ENCODE measurements at regions not wholly inside any gene's neighbourhood (a gene's known extent, or its start where the extent isn't known, plus 50 kb on each side); places are given as distances from the start of the nearest gene placed in this dataset.

DNA sequence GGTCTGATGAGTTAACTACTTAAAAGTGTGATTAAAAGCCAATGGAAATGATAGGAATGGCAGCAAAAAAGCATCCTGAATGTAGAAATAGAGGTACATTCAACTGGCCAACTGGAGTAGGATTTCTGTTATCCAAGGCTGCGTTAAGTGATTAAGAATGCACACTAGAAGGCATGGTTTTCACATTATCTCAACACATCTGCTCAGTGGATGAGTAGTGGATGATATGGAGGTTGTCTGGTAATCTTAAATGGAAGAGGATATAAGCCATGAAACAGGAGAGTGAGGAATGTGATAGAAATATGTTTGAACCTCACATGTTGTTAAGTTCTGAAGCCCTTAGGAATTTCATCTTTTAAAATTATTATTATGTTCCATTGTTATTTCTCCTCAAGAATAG lies 839.9 kb downstream of the USP25 start:
- Mint-ChIP-seq H3K27me3 (ENCODE audit: low read depth) (no peaks in the 10 kb centered on the region), H3K36me3 (ENCODE audit: low read depth) (peaks cover 4% of the 10 kb centered on the region), H3K4me1 (ENCODE audit: low read depth) (peaks cover 74% of the 10 kb centered on the region), H3K4me3 (ENCODE audit: unreplicated experiment) (no peak overlapping the region), H3K9me3 (ENCODE audit: low read depth) (no peaks in the 10 kb centered on the region), H3K27ac (ENCODE audit: unreplicated experiment) (peak overlapping the region; percentile 69)
- no peak for DNase-seq (ENCODE audit: low spot score)
- TF ChIP-seq, protein P1, sequence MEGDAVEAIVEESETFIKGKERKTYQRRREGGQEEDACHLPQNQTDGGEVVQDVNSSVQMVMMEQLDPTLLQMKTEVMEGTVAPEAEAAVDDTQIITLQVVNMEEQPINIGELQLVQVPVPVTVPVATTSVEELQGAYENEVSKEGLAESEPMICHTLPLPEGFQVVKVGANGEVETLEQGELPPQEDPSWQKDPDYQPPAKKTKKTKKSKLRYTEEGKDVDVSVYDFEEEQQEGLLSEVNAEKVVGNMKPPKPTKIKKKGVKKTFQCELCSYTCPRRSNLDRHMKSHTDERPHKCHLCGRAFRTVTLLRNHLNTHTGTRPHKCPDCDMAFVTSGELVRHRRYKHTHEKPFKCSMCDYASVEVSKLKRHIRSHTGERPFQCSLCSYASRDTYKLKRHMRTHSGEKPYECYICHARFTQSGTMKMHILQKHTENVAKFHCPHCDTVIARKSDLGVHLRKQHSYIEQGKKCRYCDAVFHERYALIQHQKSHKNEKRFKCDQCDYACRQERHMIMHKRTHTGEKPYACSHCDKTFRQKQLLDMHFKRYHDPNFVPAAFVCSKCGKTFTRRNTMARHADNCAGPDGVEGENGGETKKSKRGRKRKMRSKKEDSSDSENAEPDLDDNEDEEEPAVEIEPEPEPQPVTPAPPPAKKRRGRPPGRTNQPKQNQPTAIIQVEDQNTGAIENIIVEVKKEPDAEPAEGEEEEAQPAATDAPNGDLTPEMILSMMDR (IDR thresholded peaks at IDR 0.05), result no peak

DNA sequence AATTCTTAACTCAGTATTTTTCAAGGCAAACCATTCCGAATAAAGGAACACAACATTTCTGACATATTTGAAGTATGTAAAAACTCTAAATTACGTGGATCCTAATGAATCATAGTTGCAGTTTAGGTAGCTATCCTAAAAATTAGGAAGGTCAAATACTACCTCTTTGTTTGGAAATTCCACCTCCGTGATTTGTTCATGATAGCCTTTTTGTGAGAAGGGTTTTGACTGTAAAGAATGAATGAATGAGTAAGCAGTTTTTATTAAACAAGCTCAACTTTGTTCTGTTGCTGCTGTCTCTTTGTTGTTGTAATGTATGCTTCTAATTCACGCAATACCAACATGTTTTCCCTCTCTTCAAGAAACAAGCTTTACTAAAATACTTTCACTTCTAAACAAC lies 840.4 kb downstream of the USP25 start:
- H3K36me3 Mint-ChIP-seq (ENCODE audit: low read depth), result peaks cover 4% of the 10 kb centered on the region
- peaks cover 74% of the 10 kb centered on the region for H3K4me1 Mint-ChIP-seq (ENCODE audit: low read depth)
- H3K4me3 Mint-ChIP-seq (ENCODE audit: unreplicated experiment), result no peak overlapping the region
- no peaks in the 10 kb centered on the region for H3K27me3 Mint-ChIP-seq (ENCODE audit: low read depth)
- H3K27ac Mint-ChIP-seq (ENCODE audit: unreplicated experiment), result peak overlapping the region; percentile 51
- no peaks in the 10 kb centered on the region for H3K9me3 Mint-ChIP-seq (ENCODE audit: low read depth)
- no peak for DNase-seq (ENCODE audit: low spot score)
- TF ChIP-seq, protein P1 (IDR thresholded peaks at IDR 0.05), result no peak

DNA sequence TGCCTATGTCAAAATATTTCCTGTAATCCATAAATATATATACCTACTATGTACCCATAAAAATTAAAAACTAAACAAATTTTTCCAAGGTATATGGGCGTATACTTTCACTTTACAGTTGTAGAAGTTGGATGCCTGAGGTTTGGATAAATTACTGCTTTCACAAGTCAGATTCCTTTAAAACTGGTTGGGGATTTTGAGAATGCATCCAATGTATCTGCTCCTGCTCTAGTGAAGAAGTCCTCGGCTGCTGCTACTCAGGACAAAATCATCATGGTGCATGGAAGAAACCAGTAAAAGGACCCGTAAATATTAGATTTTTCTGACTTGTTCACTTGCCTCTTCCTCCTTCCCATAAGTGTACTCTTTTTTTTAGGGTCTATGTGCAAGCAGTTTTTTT lies 841.1 kb downstream of the USP25 start:
- Mint-ChIP-seq H3K9me3 (ENCODE audit: low read depth) (no peaks in the 10 kb centered on the region), H3K27ac (ENCODE audit: unreplicated experiment) (no peak overlapping the region), H3K4me1 (ENCODE audit: low read depth) (peaks cover 74% of the 10 kb centered on the region), H3K36me3 (ENCODE audit: low read depth) (peaks cover 4% of the 10 kb centered on the region), H3K27me3 (ENCODE audit: low read depth) (no peaks in the 10 kb centered on the region), H3K4me3 (ENCODE audit: unreplicated experiment) (no peak overlapping the region)
- no peak for DNase-seq (ENCODE audit: low spot score)
- TF ChIP-seq, protein P1 (IDR thresholded peaks at IDR 0.05), result no peak

DNA sequence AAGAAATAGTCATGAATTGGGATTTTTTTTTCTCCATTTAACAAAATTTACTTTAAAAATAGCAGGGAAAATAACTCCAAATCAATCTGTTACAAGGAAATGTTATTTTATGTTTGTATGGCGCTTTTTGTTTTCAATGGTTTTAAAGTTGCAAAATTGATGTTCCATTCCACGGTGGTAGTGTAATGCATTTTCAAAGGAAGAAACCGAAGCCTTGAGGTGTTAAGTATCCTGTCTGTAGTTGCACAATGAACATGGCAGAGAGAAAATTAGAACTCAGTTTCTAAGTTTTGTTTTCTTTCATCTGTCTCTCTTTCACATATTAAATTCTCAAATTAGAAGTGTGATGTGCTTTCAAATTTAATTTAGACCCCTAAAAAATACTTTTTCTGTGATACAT lies 841.8 kb downstream of the USP25 start:
- H3K27ac Mint-ChIP-seq (ENCODE audit: unreplicated experiment), result peak overlapping the region; percentile 63
- H3K27me3 Mint-ChIP-seq (ENCODE audit: low read depth), result no peaks in the 10 kb centered on the region
- no peak overlapping the region for H3K4me3 Mint-ChIP-seq (ENCODE audit: unreplicated experiment)
- H3K4me1 Mint-ChIP-seq (ENCODE audit: low read depth), result peaks cover 72% of the 10 kb centered on the region
- H3K9me3 Mint-ChIP-seq (ENCODE audit: low read depth), result no peaks in the 10 kb centered on the region
- peaks cover 4% of the 10 kb centered on the region for H3K36me3 Mint-ChIP-seq (ENCODE audit: low read depth)
- TF ChIP-seq, protein P1 (IDR thresholded peaks at IDR 0.05), result no peak
- no peak for DNase-seq (ENCODE audit: low spot score)

DNA sequence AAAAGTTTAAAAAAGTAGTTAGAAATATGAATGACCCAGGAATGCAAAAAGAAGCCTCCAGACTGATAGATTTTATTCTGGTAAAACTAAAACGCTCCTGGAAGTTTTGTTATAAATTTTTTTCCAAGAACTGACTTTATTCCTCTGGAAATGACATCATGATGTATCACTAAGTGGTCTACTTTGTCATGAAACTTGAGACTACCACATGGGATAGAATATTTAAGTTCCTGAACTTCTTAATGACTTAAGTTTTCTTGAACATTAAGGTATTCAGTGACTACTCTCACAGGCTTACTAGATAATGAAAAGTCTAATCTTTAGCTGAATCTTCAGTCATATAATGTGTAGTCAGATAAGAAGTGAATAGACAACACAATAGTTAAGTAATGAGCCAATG lies 842.2 kb downstream of the USP25 start:
- H3K27ac Mint-ChIP-seq (ENCODE audit: unreplicated experiment), result peak overlapping the region; percentile 63
- no peak overlapping the region for H3K4me3 Mint-ChIP-seq (ENCODE audit: unreplicated experiment)
- peaks cover 67% of the 10 kb centered on the region for H3K4me1 Mint-ChIP-seq (ENCODE audit: low read depth)

More for the DNA sequence above, 842.2 kb downstream of the USP25 start:
- TF ChIP-seq, protein P1 (IDR thresholded peaks at IDR 0.05), result no peak
- H3K36me3 Mint-ChIP-seq (ENCODE audit: low read depth), result peaks cover 4% of the 10 kb centered on the region
- no peaks in the 10 kb centered on the region for H3K27me3 Mint-ChIP-seq (ENCODE audit: low read depth)
- no peak for DNase-seq (ENCODE audit: low spot score)
- H3K9me3 Mint-ChIP-seq (ENCODE audit: low read depth), result no peaks in the 10 kb centered on the region

All from chondrocyte (in vitro differentiated cells).